KMS-11 (cell line): ENCODE measurements at regions not wholly inside any gene's neighbourhood (a gene's known extent, or its start where the extent isn't known, plus 50 kb on each side); places are given as distances from the start of the nearest gene placed in this dataset.

Experiments used
- H2AFZ ChIP-seq: fragments of 200-600 bp; sonication (generic); 2 replicates; pipeline ENCODE4 v1.6.1; 2016; ENCODE audit warnings: antibody characterized with exemption, mixed run types, low read depth
- H3K27ac ChIP-seq: fragments of 200-600 bp; sonication (generic); 2 replicates; pipeline ENCODE4 v1.6.1; 2016; ENCODE audit warnings: mild to moderate bottlenecking, mixed run types
- H3K27me3 ChIP-seq: fragments of 200-600 bp; sonication (generic); 2 replicates; pipeline ENCODE4 v1.6.1; 2017; ENCODE audit warnings: mild to moderate bottlenecking, low read depth, mixed run types, moderate library complexity; ENCODE audit not compliant: insufficient read depth
- H3K36me3 ChIP-seq: fragments of 200-600 bp; sonication (generic); 2 replicates; pipeline ENCODE4 v1.6.1; 2017; ENCODE audit warnings: mild to moderate bottlenecking, mixed run types; ENCODE audit not compliant: insufficient read depth
- H3K4me1 ChIP-seq: fragments of 200-600 bp; sonication (generic); 2 replicates; pipeline ENCODE4 v1.6.1; 2016; ENCODE audit warnings: mild to moderate bottlenecking, low read depth, mixed run types; ENCODE audit not compliant: poor library complexity, severe bottlenecking
- H3K4me2 ChIP-seq: fragments of 200-600 bp; sonication (generic); 2 replicates; pipeline ENCODE4 v1.7.0; 2016; ENCODE audit warnings: mild to moderate bottlenecking, mixed run types
- H3K4me3 ChIP-seq: fragments of 200-600 bp; sonication (generic); IDR thresholded peaks from 2 replicates; pipeline ENCODE4 v1.6.1; 2017; ENCODE audit warnings: low read depth, low read length, mixed read lengths; ENCODE audit not compliant: insufficient read depth
- H3K79me2 ChIP-seq: fragments of 200-600 bp; sonication (generic); 2 replicates; pipeline ENCODE4 v1.6.1; 2016; ENCODE audit warnings: low read depth, mixed run types; ENCODE audit not compliant: insufficient read depth
- H3K9ac ChIP-seq: fragments of 200-600 bp; sonication (generic); 2 replicates; pipeline ENCODE4 v1.6.1; 2016; ENCODE audit warnings: mild to moderate bottlenecking, mixed run types
- H4K20me1 ChIP-seq: fragments of 200-600 bp; sonication (generic); 2 replicates; pipeline ENCODE4 v1.6.1; 2016; ENCODE audit warnings: mild to moderate bottlenecking, mixed run types; ENCODE audit not compliant: insufficient read depth
- TF ChIP-seq, protein P1 (sequence below): fragments of 200-600 bp; sonication (generic); conservative IDR thresholded peaks from 2 replicates; pipeline ENCODE4 v1.6.1; 2017; ENCODE audit warnings: low read depth, mild to moderate bottlenecking, antibody characterized with exemption, low read length, moderate library complexity, mixed read lengths

DNA sequence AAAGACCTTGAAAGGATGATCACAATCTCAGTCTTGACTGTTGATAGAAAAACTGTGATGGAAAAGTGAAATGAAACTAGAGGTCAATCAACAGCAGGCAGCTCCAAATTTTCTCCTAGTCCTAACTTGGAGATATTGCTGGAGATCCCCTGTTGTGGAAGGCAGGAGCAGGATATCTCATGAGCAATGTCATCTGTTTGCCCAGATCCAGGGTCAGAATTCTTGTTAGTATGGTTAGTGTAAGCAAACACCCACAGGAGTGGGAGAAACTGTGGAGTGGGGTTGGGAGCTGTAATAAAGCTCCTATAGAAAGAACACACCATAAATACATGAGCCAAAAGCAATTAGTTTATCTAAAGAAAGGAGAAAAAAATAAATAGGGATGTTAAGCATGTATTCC lies 169.0 kb downstream of the AKR1D1 start:
- H3K27ac ChIP-seq: no peak overlapping the region
- no peak overlapping the region for H3K4me2 ChIP-seq
- H3K36me3 ChIP-seq: no peaks in the 10 kb centered on the region
- TF ChIP-seq, protein P1, sequence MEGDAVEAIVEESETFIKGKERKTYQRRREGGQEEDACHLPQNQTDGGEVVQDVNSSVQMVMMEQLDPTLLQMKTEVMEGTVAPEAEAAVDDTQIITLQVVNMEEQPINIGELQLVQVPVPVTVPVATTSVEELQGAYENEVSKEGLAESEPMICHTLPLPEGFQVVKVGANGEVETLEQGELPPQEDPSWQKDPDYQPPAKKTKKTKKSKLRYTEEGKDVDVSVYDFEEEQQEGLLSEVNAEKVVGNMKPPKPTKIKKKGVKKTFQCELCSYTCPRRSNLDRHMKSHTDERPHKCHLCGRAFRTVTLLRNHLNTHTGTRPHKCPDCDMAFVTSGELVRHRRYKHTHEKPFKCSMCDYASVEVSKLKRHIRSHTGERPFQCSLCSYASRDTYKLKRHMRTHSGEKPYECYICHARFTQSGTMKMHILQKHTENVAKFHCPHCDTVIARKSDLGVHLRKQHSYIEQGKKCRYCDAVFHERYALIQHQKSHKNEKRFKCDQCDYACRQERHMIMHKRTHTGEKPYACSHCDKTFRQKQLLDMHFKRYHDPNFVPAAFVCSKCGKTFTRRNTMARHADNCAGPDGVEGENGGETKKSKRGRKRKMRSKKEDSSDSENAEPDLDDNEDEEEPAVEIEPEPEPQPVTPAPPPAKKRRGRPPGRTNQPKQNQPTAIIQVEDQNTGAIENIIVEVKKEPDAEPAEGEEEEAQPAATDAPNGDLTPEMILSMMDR: no peak
- no peaks in the 10 kb centered on the region for H3K27me3 ChIP-seq
- H3K79me2 ChIP-seq: no peaks in the 10 kb centered on the region
- no peaks in the 10 kb centered on the region for H4K20me1 ChIP-seq
- H3K4me3 ChIP-seq: no peak overlapping the region
- no peak overlapping the region for H2AFZ ChIP-seq
- no peak overlapping the region for H3K9ac ChIP-seq
- H3K4me1 ChIP-seq: no peaks in the 10 kb centered on the region

DNA sequence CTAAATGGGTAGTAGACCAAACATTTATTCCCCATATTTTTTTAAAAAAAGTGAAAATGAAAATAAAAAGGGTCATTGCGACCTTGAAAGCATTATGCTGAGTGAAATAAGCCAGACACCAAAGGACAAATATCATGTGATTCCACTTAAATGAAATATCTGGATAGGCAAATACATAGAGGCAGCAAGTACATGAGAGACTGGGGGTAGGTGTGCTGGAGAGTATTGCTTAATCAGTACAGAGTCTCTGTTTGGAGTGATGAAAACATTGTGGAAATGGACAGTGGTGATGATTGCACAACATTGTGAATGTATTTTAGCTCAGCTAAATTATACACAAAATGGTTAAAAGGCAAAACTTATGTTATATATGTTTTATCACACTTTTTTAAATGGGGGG lies 169.4 kb downstream of the AKR1D1 start:
- Histone ChIP-seq H3K9ac (no peak overlapping the region), H3K27me3 (no peaks in the 10 kb centered on the region), H3K4me2 (no peak overlapping the region), H2AFZ (no peak overlapping the region), H3K27ac (no peak overlapping the region), H3K36me3 (no peaks in the 10 kb centered on the region), H3K4me1 (no peaks in the 10 kb centered on the region), H3K79me2 (no peaks in the 10 kb centered on the region), H3K4me3 (no peak overlapping the region), H4K20me1 (no peaks in the 10 kb centered on the region)
- TF ChIP-seq, protein P1: no peak

DNA sequence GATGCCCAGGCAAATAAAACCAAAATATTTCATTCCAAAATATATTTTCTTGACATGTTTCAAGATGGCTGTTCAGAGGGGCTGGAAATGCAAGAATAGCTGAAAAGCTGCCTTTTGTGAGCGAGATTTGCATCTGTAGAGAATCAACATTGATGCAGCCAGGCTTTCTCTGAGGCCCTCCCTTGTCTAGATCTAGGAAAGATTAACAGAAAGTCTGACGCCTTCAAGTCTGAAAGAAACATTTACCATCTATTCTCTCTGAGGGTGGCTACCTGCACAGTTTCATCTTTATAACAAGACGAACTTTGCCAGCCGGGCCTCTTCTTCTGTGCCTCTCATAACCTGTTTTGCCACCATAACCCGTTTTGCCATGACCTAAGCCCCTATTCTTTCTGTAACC lies 170.2 kb downstream of the AKR1D1 start:
- no peaks in the 10 kb centered on the region for H3K4me1 ChIP-seq
- TF ChIP-seq, protein P1: no peak
- H2AFZ ChIP-seq: no peak overlapping the region
- H3K27me3 ChIP-seq: no peaks in the 10 kb centered on the region
- H3K9ac ChIP-seq: no peak overlapping the region
- H3K4me3 ChIP-seq: no peak overlapping the region
- H4K20me1 ChIP-seq: no peaks in the 10 kb centered on the region
- no peak overlapping the region for H3K27ac ChIP-seq
- H3K4me2 ChIP-seq: no peak overlapping the region
- H3K79me2 ChIP-seq: no peaks in the 10 kb centered on the region
- H3K36me3 ChIP-seq: no peaks in the 10 kb centered on the region

DNA sequence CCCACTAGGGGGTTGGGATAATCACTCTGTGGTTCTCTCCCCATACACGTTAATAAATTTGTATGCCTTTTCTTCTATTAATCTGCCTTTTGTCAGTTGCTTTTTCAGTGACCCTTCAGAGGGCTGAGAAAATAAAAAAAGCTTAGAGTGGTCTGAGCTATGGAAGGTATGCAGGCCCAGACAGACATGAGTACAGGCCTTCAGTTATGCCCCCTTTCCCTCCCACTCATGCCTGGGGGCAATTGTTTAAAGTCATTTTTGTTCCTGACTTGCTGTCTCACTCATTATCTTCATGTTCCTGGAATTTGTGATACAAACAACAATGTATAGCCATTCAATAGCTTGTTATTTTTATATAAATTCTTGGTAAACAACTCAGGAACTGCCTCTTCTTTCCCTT lies 170.8 kb downstream of the AKR1D1 start:
- TF ChIP-seq, protein P1: no peak
- Histone ChIP-seq H3K4me2 (no peak overlapping the region), H3K79me2 (no peaks in the 10 kb centered on the region), H2AFZ (no peak overlapping the region), H3K27me3 (no peaks in the 10 kb centered on the region), H4K20me1 (no peaks in the 10 kb centered on the region), H3K9ac (no peak overlapping the region), H3K4me3 (no peak overlapping the region), H3K36me3 (no peaks in the 10 kb centered on the region), H3K27ac (no peak overlapping the region), H3K4me1 (no peaks in the 10 kb centered on the region)
